Right lung (tissue), 2 donors: ENCODE measurements at regions not wholly inside any gene's neighbourhood (a gene's known extent, or its start where the extent isn't known, plus 50 kb on each side); places are given as distances from the start of the nearest gene placed in this dataset.

ENCODE experiments used
- DNase-seq, 2 donors: peaks; one replicate each; pipeline ENCODE4 v3.0.0-alpha.2; 2013

GRCh38 chr18:25646971-25647370, 295.0 kb upstream of the ZNF521 start:
- no peak for DNase-seq

GRCh38 chr18:25639596-25639995, 287.6 kb upstream of the ZNF521 start:
- no peak for DNase-seq

- no peak for DNase-seq
Observed at GRCh38 chr18:25633563-25633962, 281.6 kb upstream of the ZNF521 start.

GRCh38 chr18:25630682-25631081, 278.7 kb upstream of the ZNF521 start:
- DNase-seq, result no peak

GRCh38 chr18:25621682-25622081, 269.7 kb upstream of the ZNF521 start:
- DNase-seq, result no peak

- no peak for DNase-seq
Observed at GRCh38 chr18:25621144-25621543, 269.2 kb upstream of the ZNF521 start.

- DNase-seq, result no peak
Observed at GRCh38 chr18:25614168-25614567, 262.2 kb upstream of the ZNF521 start.

GRCh38 chr18:25612466-25612865, 260.5 kb upstream of the ZNF521 start:
- no peak for DNase-seq

GRCh38 chr18:25608091-25608490, 256.1 kb upstream of the ZNF521 start:
- no peak for DNase-seq

GRCh38 chr18:25604894-25605597, 253.1 kb upstream of the ZNF521 start:
- DNase-seq, result no peak

- DNase-seq, result no peak
Observed at GRCh38 chr18:25604196-25604893, 252.4 kb upstream of the ZNF521 start.

- no peak for DNase-seq
Observed at GRCh38 chr18:25599443-25599842, 247.5 kb upstream of the ZNF521 start.

GRCh38 chr18:25597476-25597875, 245.5 kb upstream of the ZNF521 start:
- DNase-seq, result no peak

GRCh38 chr18:25595274-25596060, 243.5 kb upstream of the ZNF521 start:
- no peak for DNase-seq

GRCh38 chr18:25594351-25594750, 242.4 kb upstream of the ZNF521 start:
- DNase-seq, result no peak

GRCh38 chr18:25592804-25593360, 240.9 kb upstream of the ZNF521 start:
- no peak for DNase-seq

GRCh38 chr18:25590456-25590855, 238.5 kb upstream of the ZNF521 start:
- no peak for DNase-seq

- no peak for DNase-seq
Observed at GRCh38 chr18:25587545-25587944, 235.6 kb upstream of the ZNF521 start.

GRCh38 chr18:25568986-25569385, 217.0 kb upstream of the ZNF521 start:
- peak; percentile 47 to 50 for DNase-seq

- no peak for DNase-seq
Observed at GRCh38 chr18:25563816-25564683, 212.1 kb upstream of the ZNF521 start.

- no peak for DNase-seq
Observed at GRCh38 chr18:25563346-25563745, 211.4 kb upstream of the ZNF521 start.
